ENCODE measurements at regions not wholly inside any gene's neighbourhood (a gene's known extent, or its start where the extent isn't known, plus 50 kb on each side); places are given as distances from the start of the nearest gene placed in this dataset.

DNA sequence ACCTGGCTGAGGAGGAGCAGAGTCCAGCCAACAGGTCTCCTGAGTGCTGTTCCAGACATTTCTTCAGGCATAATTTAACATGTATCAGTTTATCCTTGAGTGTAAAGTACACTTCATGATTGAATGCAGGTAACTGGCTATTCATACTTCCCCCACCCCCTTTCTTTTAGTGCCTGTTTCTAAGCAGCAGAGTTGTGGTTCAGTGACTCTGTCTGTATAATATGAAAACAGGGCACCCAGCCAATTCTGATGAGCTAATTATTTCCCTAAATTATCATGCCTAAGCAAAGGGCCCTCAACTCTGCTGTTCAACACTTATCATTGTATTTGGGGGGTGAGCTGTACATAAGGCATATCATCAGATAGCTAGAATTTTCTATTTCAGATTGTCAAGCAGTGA lies 51.9 kb upstream of the ZSWIM6 start:
- TF ChIP-seq, protein P1, sequence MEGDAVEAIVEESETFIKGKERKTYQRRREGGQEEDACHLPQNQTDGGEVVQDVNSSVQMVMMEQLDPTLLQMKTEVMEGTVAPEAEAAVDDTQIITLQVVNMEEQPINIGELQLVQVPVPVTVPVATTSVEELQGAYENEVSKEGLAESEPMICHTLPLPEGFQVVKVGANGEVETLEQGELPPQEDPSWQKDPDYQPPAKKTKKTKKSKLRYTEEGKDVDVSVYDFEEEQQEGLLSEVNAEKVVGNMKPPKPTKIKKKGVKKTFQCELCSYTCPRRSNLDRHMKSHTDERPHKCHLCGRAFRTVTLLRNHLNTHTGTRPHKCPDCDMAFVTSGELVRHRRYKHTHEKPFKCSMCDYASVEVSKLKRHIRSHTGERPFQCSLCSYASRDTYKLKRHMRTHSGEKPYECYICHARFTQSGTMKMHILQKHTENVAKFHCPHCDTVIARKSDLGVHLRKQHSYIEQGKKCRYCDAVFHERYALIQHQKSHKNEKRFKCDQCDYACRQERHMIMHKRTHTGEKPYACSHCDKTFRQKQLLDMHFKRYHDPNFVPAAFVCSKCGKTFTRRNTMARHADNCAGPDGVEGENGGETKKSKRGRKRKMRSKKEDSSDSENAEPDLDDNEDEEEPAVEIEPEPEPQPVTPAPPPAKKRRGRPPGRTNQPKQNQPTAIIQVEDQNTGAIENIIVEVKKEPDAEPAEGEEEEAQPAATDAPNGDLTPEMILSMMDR (conservative IDR thresholded peaks at IDR 0.05; ENCODE audit: low read length) = no peak
- DNase-seq (ENCODE audit: low read depth) = peak; percentile 78
- H3K4me3 ChIP-seq (ENCODE audit: low read length) = no peak overlapping the region

DNA sequence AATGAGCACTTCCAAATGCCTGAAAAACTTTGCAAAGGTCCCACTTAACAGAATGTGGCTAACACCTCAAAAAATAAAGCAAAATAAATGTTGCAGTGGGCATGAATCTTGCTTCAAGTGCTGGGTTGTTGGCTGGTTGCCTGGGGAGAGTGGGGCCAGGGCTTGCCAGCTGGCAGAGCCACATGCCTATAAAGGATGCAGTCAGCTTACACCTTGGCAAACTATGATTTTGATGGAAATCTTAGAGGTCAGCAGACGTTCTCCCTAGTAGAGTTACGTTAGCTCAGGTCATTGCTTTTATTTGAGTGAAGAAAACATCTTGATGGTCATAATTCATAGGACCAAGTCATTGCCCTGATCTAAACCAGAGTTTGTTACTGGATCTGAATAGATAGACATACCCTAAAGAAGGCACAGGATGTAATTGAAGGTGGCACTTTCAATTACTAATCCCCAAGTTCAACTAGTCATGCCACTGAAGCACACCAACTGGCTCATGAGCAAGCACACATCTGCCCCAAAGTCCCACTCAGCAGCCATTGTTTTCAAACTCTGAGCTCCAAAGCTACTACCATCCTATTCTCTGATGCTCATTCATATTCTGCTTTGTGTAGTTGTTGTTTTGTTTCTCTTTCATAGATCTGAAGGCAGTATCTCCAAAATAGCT lies 51.2 kb upstream of the ZSWIM6 start:
- H3K4me3 ChIP-seq (ENCODE audit: low read length) = no peak overlapping the region
- no peak for DNase-seq (ENCODE audit: low read depth)
- TF ChIP-seq, protein P1 (conservative IDR thresholded peaks at IDR 0.05; ENCODE audit: low read length) = no peak

GRCh38 chr5:61281686-61282085 lies 50.4 kb upstream of the ZSWIM6 start:
- DNase-seq (ENCODE audit: low read depth) = no peak
- TF ChIP-seq, protein P1 (conservative IDR thresholded peaks at IDR 0.05; ENCODE audit: low read length) = no peak
- no peak overlapping the region for H3K4me3 ChIP-seq (ENCODE audit: low read length)
